Left lung (tissue), 4 donors: ENCODE measurements at regions not wholly inside any gene's neighbourhood (a gene's known extent, or its start where the extent isn't known, plus 50 kb on each side); places are given as distances from the start of the nearest gene placed in this dataset.
A peak's percentile ranks its signal among the peaks of the same experiment; 100 is the strongest.

Source experiments
- ATAC-seq: fragments of 200-7000 bp; cut with Tn5 transposase; one replicate; pipeline ENCODE4 v1.9.1; 2020; ENCODE audit warnings: moderate library complexity
- DNase-seq, 4 donors: peaks; one replicate each; pipeline ENCODE4 v3.0.0-alpha.2; 2013 to 2020
- H3K27ac ChIP-seq, 2 donors: fragments of 200-600 bp; sonication (generic) in 1 of 2; one replicate each; pipeline versions ENCODE4 v1.5.0 to v1.8.0; 2020 to 2021
- H3K27me3 ChIP-seq, 2 donors: fragments of 200-600 bp; sonication (generic) in 1 of 2; one replicate each; pipeline versions ENCODE4 v1.5.0 to v1.8.0; 2020 to 2021
- H3K36me3 ChIP-seq, 2 donors: fragments of 200-600 bp; sonication (generic) in 1 of 2; one replicate each; pipeline versions ENCODE4 v1.5.0 to v1.8.0; 2020 to 2021
- H3K4me1 ChIP-seq, 2 donors: fragments of 200-600 bp; one replicate each; pipeline ENCODE4 v1.8.0; 2021
- H3K4me3 ChIP-seq, 2 donors: fragments of 200-600 bp; sonication (generic) in 1 of 2; one replicate each; pipeline versions ENCODE4 v1.5.0 to v1.8.0; 2020 to 2021; ENCODE audit warnings: mild to moderate bottlenecking in 1 of 2
- H3K9me3 ChIP-seq, 2 donors: fragments of 200-600 bp; sonication (generic) in 1 of 2; one replicate each; pipeline versions ENCODE4 v1.5.0 to v1.8.0; 2020 to 2021
- CTCF ChIP-seq, 2 donors: fragments of 200-600 bp; sonication (generic) in 1 of 2; IDR thresholded peaks; one replicate each; pipeline versions ENCODE4 v1.5.0 to v1.8.0; 2021; ENCODE audit warnings: antibody characterized with exemption in 2 of 2
- intact Hi-C, 2 donors: fragments of 100-400 bp; cut with DNase I; formaldehyde crosslinking; loops; one replicate each; pipeline versions ENCODE4 v1.11.2 to v1.14.2; 2022
- donor health status: DM: no; HTN: yes; CAD: no.
- donor health status: DM: no; HTN: no; CAD: no.

- no peak overlapping the region for H3K27ac ChIP-seq
- ATAC-seq (no peak), DNase-seq (no peak)
- intact Hi-C loops: no loop called here
- no peaks in the 10 kb centered on the region for H3K27me3 ChIP-seq
- no peak for TF ChIP-seq CTCF (IDR thresholded peaks at IDR 0.05)
- H3K36me3 ChIP-seq: no peaks in the 10 kb centered on the region
- no peaks in the 10 kb centered on the region for H3K4me1 ChIP-seq
- peaks cover 0 to 14% of the 10 kb centered on the region in 2 donors for H3K9me3 ChIP-seq
- H3K4me3 ChIP-seq: no peak overlapping the region
These were observed 72.3 kb upstream of the PRICKLE2 start for GRCh38 chr3:64297563-64297962.

- TF ChIP-seq CTCF (IDR thresholded peaks at IDR 0.05): no peak
- intact Hi-C loops: no loop called here
- ATAC-seq (peak; percentile 40), DNase-seq (no peak)
- Histone ChIP-seq H3K4me3 (no peak overlapping the region), H3K27ac (no peak overlapping the region), H3K9me3 (peaks cover 0 to 14% of the 10 kb centered on the region in 2 donors), H3K36me3 (no peaks in the 10 kb centered on the region), H3K27me3 (no peaks in the 10 kb centered on the region), H3K4me1 (peaks cover 7% of the 10 kb centered on the region in 2 donors)
These were observed 70.3 kb upstream of the PRICKLE2 start for GRCh38 chr3:64295594-64295993.

GRCh38 chr3:64294771-64295170, 69.5 kb upstream of the PRICKLE2 start:
- intact Hi-C loops: no loop called here

GRCh38 chr3:64293121-64293520, 67.9 kb upstream of the PRICKLE2 start:
- peaks cover 0 to 14% of the 10 kb centered on the region in 2 donors for H3K9me3 ChIP-seq
- H3K27ac ChIP-seq: no peak overlapping the region
- ATAC-seq: no peak
- no peaks in the 10 kb centered on the region for H3K27me3 ChIP-seq
- no peaks in the 10 kb centered on the region for H3K36me3 ChIP-seq
- intact Hi-C loops: no loop called here
- H3K4me3 ChIP-seq: no peak overlapping the region
- H3K4me1 ChIP-seq: peaks cover 13 to 19% of the 10 kb centered on the region in 2 donors
- no peak for DNase-seq
- no peak for TF ChIP-seq CTCF (IDR thresholded peaks at IDR 0.05)

More at GRCh38 chr3:64294771-64295170, 69.5 kb upstream of the PRICKLE2 start:
- peaks cover 0 to 14% of the 10 kb centered on the region in 2 donors for H3K9me3 ChIP-seq
- peaks cover 13 to 16% of the 10 kb centered on the region in 2 donors for H3K4me1 ChIP-seq
- no peak overlapping the region for H3K27ac ChIP-seq
- no peak for DNase-seq
- H3K4me3 ChIP-seq: no peak overlapping the region
- no peak for TF ChIP-seq CTCF (IDR thresholded peaks at IDR 0.05)
- no peaks in the 10 kb centered on the region for H3K27me3 ChIP-seq
- ATAC-seq: no peak
- H3K36me3 ChIP-seq: no peaks in the 10 kb centered on the region

GRCh38 chr3:64291956-64292355, 66.7 kb upstream of the PRICKLE2 start:
- DNase-seq (peak in 2 of 4 donors; percentile 43 to 68), ATAC-seq (peak; percentile 58)
- Histone ChIP-seq H3K4me1 (peaks cover 13 to 19% of the 10 kb centered on the region in 2 donors), H3K27ac (peak overlapping the region in 1 of 2 donors; percentile 20), H3K27me3 (no peaks in the 10 kb centered on the region), H3K4me3 (no peak overlapping the region), H3K36me3 (no peaks in the 10 kb centered on the region), H3K9me3 (peaks cover 0 to 5% of the 10 kb centered on the region in 2 donors)
- TF ChIP-seq CTCF (IDR thresholded peaks at IDR 0.05): no peak
- intact Hi-C loops: no loop called here
